H1 (cell line): ENCODE measurements at regions not wholly inside any gene's neighbourhood (a gene's known extent, or its start where the extent isn't known, plus 50 kb on each side); places are given as distances from the start of the nearest gene placed in this dataset.

Experiments used
- CTCF ChIA-PET: fragments of 300-600 bp; sonication (Branson Sonifier 250); formaldehyde crosslinking; loops from one replicate; lab custom pipeline; 2021; ENCODE audit not compliant: partially characterized antibody; lab: Charles Lee
- POLR2A ChIA-PET: fragments of 300-600 bp; sonication (Branson Sonifier 250); formaldehyde crosslinking; loops from one replicate; lab custom pipeline; 2021; ENCODE audit warnings: inconsistent platforms; ENCODE audit not compliant: partially characterized antibody; lab: Charles Lee
- DNase-seq, 2 experiments: peaks; one replicate each; pipeline versions ENCODE4 v3.0.0 to v3.0.0-alpha.2; 2010 to 2022; ENCODE audit warnings: low spot score in 2 of 2, low read depth in 1 of 2, mixed read lengths in 1 of 2
- FAIRE-seq: peaks from 2 replicates; lab custom pipeline; 2011; peaks lifted over from hg19 to GRCh38; lab: Jason Lieb, UNC
- H2AFZ ChIP-seq: 2 replicates; pipeline ENCODE4 v1.8.1; 2012; ENCODE audit warnings: low read length, inconsistent platforms
- H2AK5ac ChIP-seq: 2 replicates; pipeline ENCODE4 v1.6.1; 2013; ENCODE audit warnings: low read depth, low read length
- H2BK120ac ChIP-seq: replicated peaks from 2 replicates; pipeline ENCODE3; 2013; ENCODE audit warnings: low read depth, low read length, inconsistent platforms
- H2BK12ac ChIP-seq: 2 replicates; pipeline ENCODE4 v1.6.1; 2013; ENCODE audit warnings: low read depth, low read length
- H2BK15ac ChIP-seq: 2 replicates; pipeline ENCODE4 v1.6.1; 2013; ENCODE audit warnings: low read length
- H2BK20ac ChIP-seq: 2 replicates; pipeline ENCODE4 v1.6.1; 2013; ENCODE audit warnings: low read length
- H2BK5ac ChIP-seq: 2 replicates; pipeline ENCODE4 v1.6.1; 2013; ENCODE audit warnings: low read depth, low read length
- H3K14ac ChIP-seq: 2 replicates; pipeline ENCODE4 v1.6.1; 2013; ENCODE audit warnings: inconsistent platforms; ENCODE audit not compliant: insufficient read length
- H3K18ac ChIP-seq: 2 replicates; pipeline ENCODE4 v1.6.1; 2013; ENCODE audit warnings: low read length; ENCODE audit errors: extremely low read depth
- H3K23ac ChIP-seq: 2 replicates; pipeline ENCODE4 v1.6.1; 2013; ENCODE audit warnings: inconsistent platforms; ENCODE audit not compliant: insufficient read length
- H3K23me2 ChIP-seq: 2 replicates; pipeline ENCODE4 v1.6.1; 2013; ENCODE audit warnings: low read depth, low read length
- H3K27ac ChIP-seq: 2 replicates; pipeline ENCODE4 v1.6.1; 2011; ENCODE audit warnings: low read depth, low read length, inconsistent platforms
- H3K27me3 ChIP-seq, 4 experiments: replicated peaks in 1 of 4; 1 replicate in 1 of 4; 2 replicates in 3 of 4; pipeline versions ENCODE4 v1.6.1 to v1.8.1; 2011 to 2013; ENCODE audit warnings: low read length in 3 of 4, mild to moderate bottlenecking in 3 of 4, inconsistent platforms in 2 of 4, mixed read lengths in 2 of 4, moderate library complexity in 1 of 4; ENCODE audit not compliant: control insufficient read depth in 3 of 4, insufficient read depth in 3 of 4; ENCODE audit errors: extremely low read depth in 1 of 4
- H3K36me3 ChIP-seq, 4 experiments: 2 replicates each; pipeline versions ENCODE4 v1.6.1 to v1.8.1; 2011 to 2013; ENCODE audit warnings: mild to moderate bottlenecking in 4 of 4, low read length in 3 of 4, moderate library complexity in 2 of 4, control low read depth in 1 of 4, inconsistent platforms in 1 of 4; ENCODE audit not compliant: insufficient read depth in 4 of 4, control insufficient read depth in 2 of 4
- H3K4ac ChIP-seq: replicated peaks from 2 replicates; pipeline ENCODE3; 2013; ENCODE audit warnings: low read length, low read depth, mixed read lengths, inconsistent platforms; ENCODE audit not compliant: insufficient read length
- H3K4me1 ChIP-seq, 4 experiments: replicated peaks in 1 of 4; 1 replicate in 1 of 4; 2 replicates in 3 of 4; pipeline versions ENCODE4 v1.6.1 to v1.8.1; 2011 to 2013; ENCODE audit warnings: low read length in 3 of 4, inconsistent platforms in 2 of 4, mixed read lengths in 1 of 4; ENCODE audit not compliant: insufficient read depth in 4 of 4, control insufficient read depth in 3 of 4
- H3K4me2 ChIP-seq, 2 experiments: 2 replicates each; pipeline versions ENCODE4 v1.6.1 to v1.8.1; 2011 to 2013; ENCODE audit warnings: low read depth in 2 of 2, low read length in 2 of 2, control low read depth in 1 of 2, inconsistent platforms in 1 of 2, mild to moderate bottlenecking in 1 of 2; ENCODE audit not compliant: insufficient read depth in 1 of 2
- H3K4me3 ChIP-seq, 4 experiments: fragments of 200-600, 300-600 bp in 1 of 4; sonication (generic), shearing (Covaris generic), sonication (Bioruptor Twin) in 1 of 4; 2 replicates each; pipeline versions ENCODE4 v1.5.1 to v1.8.1; 2011 to 2016; ENCODE audit warnings: low read length in 4 of 4, low read depth in 3 of 4, control low read depth in 2 of 4, inconsistent platforms in 2 of 4, mild to moderate bottlenecking in 2 of 4, mixed read lengths in 1 of 4, moderate library complexity in 1 of 4; ENCODE audit not compliant: insufficient read depth in 2 of 4; ENCODE audit errors: extremely low read depth in 1 of 4
- H3K56ac ChIP-seq: replicated peaks from 2 replicates; pipeline ENCODE3; 2013; ENCODE audit warnings: low read depth, mild to moderate bottlenecking, mixed read lengths, low read length, inconsistent platforms; ENCODE audit not compliant: insufficient read length
- H3K79me1 ChIP-seq: 2 replicates; pipeline ENCODE4 v1.6.1; 2013; ENCODE audit warnings: low read depth, low read length, control low read depth
- H3K79me2 ChIP-seq, 2 experiments: 2 replicates each; pipeline versions ENCODE4 v1.6.1 to v1.8.1; 2012 to 2013; ENCODE audit warnings: low read length in 2 of 2, mild to moderate bottlenecking in 2 of 2, inconsistent platforms in 1 of 2; ENCODE audit not compliant: insufficient read depth in 2 of 2, control insufficient read depth in 1 of 2
- H3K9ac ChIP-seq, 4 experiments: replicated peaks in 1 of 4; 1 replicate in 1 of 4; 2 replicates in 3 of 4; pipeline versions ENCODE4 v1.6.1 to v1.8.1; 2011 to 2013; ENCODE audit warnings: low read depth in 3 of 4, low read length in 3 of 4, control low read depth in 2 of 4, mild to moderate bottlenecking in 2 of 4, moderate library complexity in 2 of 4, inconsistent platforms in 1 of 4; ENCODE audit errors: extremely low read depth in 1 of 4
- H3K9me3 ChIP-seq, 2 experiments: 2 replicates each; pipeline versions ENCODE4 v1.6.1 to v1.8.1; 2012 to 2013; ENCODE audit warnings: mild to moderate bottlenecking in 2 of 2, moderate library complexity in 2 of 2, control low read depth in 1 of 2, inconsistent platforms in 1 of 2, low read depth in 1 of 2, low read length in 1 of 2, mixed read lengths in 1 of 2; ENCODE audit not compliant: insufficient read depth in 2 of 2
- H4K20me1 ChIP-seq, 2 experiments: replicated peaks in 1 of 2; 2 replicates each; pipeline versions ENCODE3 to v1.8.1; 2011 to 2013; ENCODE audit warnings: inconsistent platforms in 2 of 2, low read length in 2 of 2, mild to moderate bottlenecking in 1 of 2; ENCODE audit not compliant: insufficient read depth in 2 of 2, control insufficient read depth in 1 of 2
- H4K5ac ChIP-seq: 2 replicates; pipeline ENCODE4 v1.6.1; 2013; ENCODE audit warnings: low read length, low read depth, mixed read lengths, inconsistent platforms; ENCODE audit not compliant: insufficient read length
- H4K8ac ChIP-seq: 2 replicates; pipeline ENCODE4 v1.8.0; 2013; ENCODE audit warnings: mild to moderate bottlenecking, moderate library complexity, low read length, inconsistent platforms; ENCODE audit not compliant: insufficient read depth; ENCODE audit errors: extremely low read depth
- H4K91ac ChIP-seq: replicated peaks from 2 replicates; pipeline ENCODE3; 2013; ENCODE audit warnings: low read length, mixed read lengths, inconsistent platforms; ENCODE audit not compliant: insufficient read length
- CBX5 ChIP-seq: fragments of 300-800, 300-1000 bp; sonication (generic); IDR thresholded peaks from 2 replicates; pipeline ENCODE4 v1.7.1; 2016; ENCODE audit warnings: antibody characterized with exemption, low read length, low read depth
- GTF2F1 ChIP-seq: IDR thresholded peaks from 2 replicates; pipeline ENCODE4 v1.6.1; 2012; ENCODE audit warnings: low read depth, low read length, improper control_type of control experiment, borderline replicate concordance
- NRF1 ChIP-seq: IDR thresholded peaks from 2 replicates; pipeline ENCODE4 v1.6.1; 2011; ENCODE audit warnings: mild to moderate bottlenecking, low read depth, low read length, improper control_type of control experiment
- PHF8 ChIP-seq: fragments of 200-600 bp; sonication (generic); conservative IDR thresholded peaks from 2 replicates; pipeline ENCODE4 v1.7.1; 2012; ENCODE audit warnings: low read depth, mild to moderate bottlenecking, inconsistent platforms, low read length, moderate library complexity
- POLR2AphosphoS5 ChIP-seq: IDR thresholded peaks from 2 replicates; pipeline ENCODE4 v1.6.1; 2011; ENCODE audit warnings: low read depth, low read length
- RAD21 ChIP-seq, 2 experiments: IDR thresholded peaks in 1 of 2; conservative IDR thresholded peaks in 1 of 2; 2 replicates each; pipeline ENCODE4 v1.6.1; 2011; ENCODE audit warnings: low read depth in 2 of 2, low read length in 2 of 2, improper control_type of control experiment in 1 of 2, inconsistent platforms in 1 of 2, mild to moderate bottlenecking in 1 of 2, moderate library complexity in 1 of 2
- RBBP5 ChIP-seq: IDR thresholded peaks from 2 replicates; pipeline ENCODE4 v1.7.1; 2012; ENCODE audit warnings: low read depth, mild to moderate bottlenecking, inconsistent platforms, low read length, moderate library complexity, borderline replicate concordance
- RXRA ChIP-seq: IDR thresholded peaks from 2 replicates; pipeline ENCODE4 v1.6.1; 2011; ENCODE audit warnings: low read depth, mild to moderate bottlenecking, low read length, moderate library complexity; ENCODE audit not compliant: insufficient read depth
- WGBS, 2 experiments: shearing (Covaris generic) in 1 of 2; methylation state at CpG; one replicate each; pipeline versions ENCODE4 v1.1.6 to v1.1.7; 2013 to 2015; ENCODE audit warnings: low lambda C conversion rate in 2 of 2, mixed read lengths in 2 of 2, inconsistent platforms in 1 of 2, low coverage in 1 of 2, missing lambda C conversion rate in 1 of 2; ENCODE audit not compliant: insufficient replicate concordance in 2 of 2, insufficient coverage in 1 of 2, insufficient read length in 1 of 2; ENCODE audit errors: extremely low coverage in 1 of 2, missing lambda C conversion rate in 1 of 2; 5-methylcytosine and 5-hydroxymethylcytosine counted together

- FAIRE-seq, result no peak
- Histone ChIP-seq H3K4ac (no peak overlapping the region), H2BK12ac (no peak overlapping the region), H3K4me3 (no peak overlapping the region), H3K4me2 (no peak overlapping the region), H3K27ac (no peak overlapping the region), H3K9me3 (no peaks in the 10 kb centered on the region), H4K20me1 (no peaks in the 10 kb centered on the region), H3K4me1 (no peaks in the 10 kb centered on the region), H4K5ac (no peak overlapping the region)
- TF ChIP-seq CBX5 (no peak), POLR2AphosphoS5 (no peak), RXRA (no peak), NRF1 (no peak), RAD21 (IDR thresholded peaks at IDR 0.05 in 1 of 2, conservative IDR thresholded peaks at IDR 0.05 in 1 of 2; ENCODE audit: low read depth in 2 of 2, low read length in 2 of 2) (no peak), GTF2F1 (no peak), PHF8 (no peak), RBBP5 (no peak)
- TF ChIP-seq, all 59 proteins: peak for 0
- Histone ChIP-seq H3K18ac (no peak overlapping the region), H2BK120ac (no peak overlapping the region), H3K27me3 (no peaks in the 10 kb centered on the region), H3K14ac (no peak overlapping the region), H4K91ac (no peak overlapping the region), H3K23ac (no peak overlapping the region), H3K56ac (no peak overlapping the region), H4K8ac (no peak overlapping the region), H3K9ac (no peak overlapping the region), H2BK20ac (no peak overlapping the region), H3K23me2 (no peaks in the 10 kb centered on the region), H2AK5ac (no peak overlapping the region), H3K36me3 (no peaks in the 10 kb centered on the region), H2BK5ac (no peak overlapping the region), H3K79me2 (no peaks in the 10 kb centered on the region), H3K79me1 (no peaks in the 10 kb centered on the region), H2AFZ (no peak overlapping the region), H2BK15ac (no peak overlapping the region)
- CTCF ChIA-PET, result interaction anchor here (0.7 kb wide), 1 partner anchor 15 kb away, joined by 3 read pairs; no protein-coding TSS in a partner anchor
- POLR2A ChIA-PET, result no interaction called here
- DNase-seq, result no peak
- WGBS, 2 experiments, result 73% methylated on average over 2 of the region's 2 CpGs; no CpG with 5 or more reads in 1 of the 2 experiments
Measured at GRCh38 chr3:180215866-180216265, 179.1 kb upstream of the PEX5L start.
